NCI-H1417 (cell line): ENCODE measurements at regions not wholly inside any gene's neighbourhood (a gene's known extent, or its start where the extent isn't known, plus 50 kb on each side); places are given as distances from the start of the nearest gene placed in this dataset.

ENCODE experiments used
- DNase-seq, 3 experiments: peaks; one replicate each; lab custom pipeline; 2025; lab: John Stamatoyannopoulos, UW

GRCh38 chr2:150008901-150009300 lies 421.3 kb upstream of the MMADHC start:
- DNase-seq = no peak

- DNase-seq = no peak
Observed at GRCh38 chr2:150007815-150008430, 420.3 kb upstream of the MMADHC start.

GRCh38 chr2:150006591-150006990 lies 419.0 kb upstream of the MMADHC start:
- DNase-seq = no peak

- no peak for DNase-seq
Observed at GRCh38 chr2:150003544-150003943, 416.0 kb upstream of the MMADHC start.

GRCh38 chr2:150001788-150002187 lies 414.2 kb upstream of the MMADHC start:
- DNase-seq = no peak

GRCh38 chr2:149996901-149997300 lies 409.3 kb upstream of the MMADHC start:
- no peak for DNase-seq

- DNase-seq = peak in 1 of 3 experiments; percentile 63
Observed at GRCh38 chr2:149994057-149994728, 406.6 kb upstream of the MMADHC start.

GRCh38 chr2:149993316-149993715 lies 405.7 kb upstream of the MMADHC start:
- DNase-seq = no peak

- DNase-seq = no peak
Observed at GRCh38 chr2:149991576-149991975, 404.0 kb upstream of the MMADHC start.

- DNase-seq = no peak
Observed at GRCh38 chr2:149990965-149991364, 403.4 kb upstream of the MMADHC start.

- DNase-seq = no peak
Observed at GRCh38 chr2:149989447-149990063, 402.0 kb upstream of the MMADHC start.

- no peak for DNase-seq
Observed at GRCh38 chr2:149988361-149988760, 400.8 kb upstream of the MMADHC start.

GRCh38 chr2:149986861-149987260 lies 399.3 kb upstream of the MMADHC start:
- no peak for DNase-seq

- no peak for DNase-seq
Observed at GRCh38 chr2:149984311-149984710, 396.7 kb upstream of the MMADHC start.

- no peak for DNase-seq
Observed at GRCh38 chr2:149972066-149972465, 384.5 kb upstream of the MMADHC start.

GRCh38 chr2:149954981-149955600 lies 367.5 kb upstream of the MMADHC start:
- DNase-seq = no peak

GRCh38 chr2:149953627-149954026 lies 366.1 kb upstream of the MMADHC start:
- no peak for DNase-seq

GRCh38 chr2:149931486-149931885 lies 343.9 kb upstream of the MMADHC start:
- peak in 2 of 3 experiments; percentile 6 to 28 for DNase-seq

- DNase-seq = no peak
Observed at GRCh38 chr2:149928011-149928410, 340.4 kb upstream of the MMADHC start.

GRCh38 chr2:149926149-149926548 lies 338.6 kb upstream of the MMADHC start:
- no peak for DNase-seq

GRCh38 chr2:149924549-149925213 lies 337.1 kb upstream of the MMADHC start:
- DNase-seq = no peak

GRCh38 chr2:149924028-149924427 lies 336.5 kb upstream of the MMADHC start:
- no peak for DNase-seq
